Medulla oblongata (tissue), 1 donor: ENCODE measurements at regions not wholly inside any gene's neighbourhood (a gene's known extent, or its start where the extent isn't known, plus 50 kb on each side); places are given as distances from the start of the nearest gene placed in this dataset.
A peak's percentile ranks its signal among the peaks of the same experiment; 100 is the strongest.
"Not testable (repeated sequence)": the region's sequence is repeated elsewhere in the genome, so short reads cannot be mapped to it uniquely, and the experiment has no call there.

Experiments used
- DNase-seq: peaks from one replicate; pipeline ENCODE4 v3.0.0-alpha.2; 2015; ENCODE audit errors: extremely low spot score

- no peak for DNase-seq
Observed at GRCh38 chr13:89967701-89968100, 1379.8 kb upstream of the MIR17HG start.

GRCh38 chr13:89968470-89968869 is 1379.0 kb upstream of the MIR17HG start:
- DNase-seq, result peak; percentile 30

- no peak for DNase-seq
Observed at GRCh38 chr13:89970353-89970709, 1377.2 kb upstream of the MIR17HG start.

- DNase-seq, result no peak
Observed at GRCh38 chr13:89977203-89977602, 1370.3 kb upstream of the MIR17HG start.

- DNase-seq, result no peak
Observed at GRCh38 chr13:89980896-89981295, 1366.6 kb upstream of the MIR17HG start.

- no peak for DNase-seq
Observed at GRCh38 chr13:89982407-89983095, 1364.9 kb upstream of the MIR17HG start.

- DNase-seq, result no peak
Observed at GRCh38 chr13:89988206-89988605, 1359.3 kb upstream of the MIR17HG start.

GRCh38 chr13:90003566-90003965 is 1343.9 kb upstream of the MIR17HG start:
- no peak for DNase-seq

- no peak for DNase-seq
Observed at GRCh38 chr13:90008707-90009149, 1338.8 kb upstream of the MIR17HG start.

GRCh38 chr13:90014038-90014437 is 1333.4 kb upstream of the MIR17HG start:
- DNase-seq, result no peak

- no peak for DNase-seq
Observed at GRCh38 chr13:90015565-90016507, 1331.7 kb upstream of the MIR17HG start.

- no peak for DNase-seq
Observed at GRCh38 chr13:90016688-90017087, 1330.8 kb upstream of the MIR17HG start.

GRCh38 chr13:90020536-90021070 is 1326.9 kb upstream of the MIR17HG start:
- no peak for DNase-seq

- DNase-seq, result no peak
Observed at GRCh38 chr13:90027409-90027808, 1320.1 kb upstream of the MIR17HG start.

- no peak for DNase-seq
Observed at GRCh38 chr13:90032313-90032712, 1315.2 kb upstream of the MIR17HG start.

- no peak for DNase-seq
Observed at GRCh38 chr13:90032841-90033493, 1314.5 kb upstream of the MIR17HG start.

- DNase-seq, result no peak
Observed at GRCh38 chr13:90039516-90039915, 1308.0 kb upstream of the MIR17HG start.

GRCh38 chr13:90047600-90047999 is 1299.9 kb upstream of the MIR17HG start:
- no peak for DNase-seq

- DNase-seq, result no peak
Observed at GRCh38 chr13:90049989-90050671, 1297.4 kb upstream of the MIR17HG start.

GRCh38 chr13:90055121-90055520 is 1292.4 kb upstream of the MIR17HG start:
- DNase-seq, result no peak

GRCh38 chr13:90055760-90056159 is 1291.7 kb upstream of the MIR17HG start:
- no peak for DNase-seq

- not testable (repeated sequence) for DNase-seq
Observed at GRCh38 chr13:90064226-90064625, 1283.3 kb upstream of the MIR17HG start.
